ENCODE measurements at regions not wholly inside any gene's neighbourhood (a gene's known extent, or its start where the extent isn't known, plus 50 kb on each side); places are given as distances from the start of the nearest gene placed in this dataset.

- no peak overlapping the region for H3K4me3 Mint-ChIP-seq
These were observed 325.2 kb downstream of the USP25 start for GRCh38 chr21:16055014-16055413.

More at GRCh38 chr21:16055014-16055413, 325.2 kb downstream of the USP25 start:
- H3K79me2 ChIP-seq (replicated peaks; ENCODE audit: insufficient read depth): no peaks in the 10 kb centered on the region
- H3K9me3 Mint-ChIP-seq: peaks cover 5% of the 10 kb centered on the region; the same call in 2 of the 3 replicates
- no peaks in the 10 kb centered on the region for H3F3A ChIP-seq (replicated peaks; ENCODE audit: low read depth)
- no peaks in the 10 kb centered on the region for H4K20me1 ChIP-seq (replicated peaks; ENCODE audit: insufficient read depth)
- peaks cover 4% of the 10 kb centered on the region; the same call in 1 of the 2 replicates for H3K9me2 ChIP-seq (ENCODE audit: insufficient read depth)
- no peaks in the 10 kb centered on the region for H3K36me3 ChIP-seq (ENCODE audit: insufficient read depth)
- DNase-seq (ENCODE audit: low spot score) (no peak), ATAC-seq (no peak)
- no peak overlapping the region for H3K4me3 ChIP-seq
- no peaks in the 10 kb centered on the region; the same call in 2 of the 3 replicates for H3K4me1 Mint-ChIP-seq
- peaks cover 3% of the 10 kb centered on the region; the same call in 1 of the 2 replicates for H3K4me1 ChIP-seq (ENCODE audit: insufficient read depth)
- H3K36me3 Mint-ChIP-seq (ENCODE audit: low read depth): no peaks in the 10 kb centered on the region; the same call in 2 of the 3 replicates
- H3K27me3 ChIP-seq (ENCODE audit: insufficient read depth): no peaks in the 10 kb centered on the region
- H3K27me3 Mint-ChIP-seq (ENCODE audit: insufficient read depth, low read depth, poor library complexity): no peaks in the 10 kb centered on the region
- no peak overlapping the region for H3K4me2 ChIP-seq
- no peak overlapping the region; the same call in 1 of the 2 replicates for H3K27ac Mint-ChIP-seq
- TF ChIP-seq CTCF (conservative IDR thresholded peaks at IDR 0.05; ENCODE audit: low read depth in 2 of 2) (no peak), ZNF462 (CRISPR knock-in tag; IDR thresholded peaks at IDR 0.05) (no peak), JUNB (IDR thresholded peaks at IDR 0.05; ENCODE audit: unreplicated experiment) (no peak), EZH2 (IDR thresholded peaks at IDR 0.05; ENCODE audit: low read depth, unreplicated experiment) (no peak), REST (IDR thresholded peaks at IDR 0.05; ENCODE audit: unreplicated experiment) (no peak), CREB1 (CRISPR knock-in tag; IDR thresholded peaks at IDR 0.05; ENCODE audit: low read depth) (no peak), NANOG (IDR thresholded peaks at IDR 0.05; ENCODE audit: borderline replicate concordance) (no peak), POLR2AphosphoS5 (IDR thresholded peaks at IDR 0.05; ENCODE audit: low read depth) (no peak), EZH2phosphoT487 (IDR thresholded peaks at IDR 0.05; ENCODE audit: unreplicated experiment) (no peak), ETS1 (IDR thresholded peaks at IDR 0.05) (no peak), ZNF331 (CRISPR knock-in tag; IDR thresholded peaks at IDR 0.05; ENCODE audit: low read depth) (no peak), ZNF114 (CRISPR knock-in tag; IDR thresholded peaks at IDR 0.05) (no peak), STAT1 (IDR thresholded peaks at IDR 0.05; ENCODE audit: unreplicated experiment) (no peak)
- no peak overlapping the region for H2AFZ ChIP-seq
- no peak overlapping the region for H3K27ac ChIP-seq (ENCODE audit: low read depth)

Data from GM23338 (cell line).